ENCODE measurements at regions not wholly inside any gene's neighbourhood (a gene's known extent, or its start where the extent isn't known, plus 50 kb on each side); places are given as distances from the start of the nearest gene placed in this dataset.

DNA sequence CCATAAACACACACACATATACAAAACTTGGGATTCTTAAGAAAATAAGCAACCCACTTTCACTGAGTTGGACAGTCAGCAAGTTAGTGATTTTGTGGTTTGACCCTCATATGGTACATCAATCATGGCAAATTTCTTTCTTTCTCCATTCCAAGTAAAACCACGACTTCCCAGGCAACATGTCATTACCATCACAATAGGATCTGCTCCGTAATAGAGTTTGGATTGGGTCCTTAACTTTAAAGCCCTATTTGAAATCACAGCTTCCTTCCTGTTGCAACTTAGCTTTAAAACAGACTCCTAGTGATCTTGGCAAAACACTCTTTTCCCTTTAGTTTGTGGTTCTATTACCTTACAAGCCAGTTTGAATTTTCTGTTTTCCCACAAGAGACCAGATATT is 483.6 kb downstream of the INHBA start:
- H3K4me1 ChIP-seq (ENCODE audit: insufficient read depth, poor library complexity, severe bottlenecking), result peaks cover 25% of the 10 kb centered on the region
- H3K36me3 ChIP-seq (ENCODE audit: low read depth), result no peaks in the 10 kb centered on the region
- no peaks in the 10 kb centered on the region for H3K27me3 ChIP-seq (ENCODE audit: insufficient read depth, poor library complexity, severe bottlenecking)
- TF ChIP-seq, protein P1, sequence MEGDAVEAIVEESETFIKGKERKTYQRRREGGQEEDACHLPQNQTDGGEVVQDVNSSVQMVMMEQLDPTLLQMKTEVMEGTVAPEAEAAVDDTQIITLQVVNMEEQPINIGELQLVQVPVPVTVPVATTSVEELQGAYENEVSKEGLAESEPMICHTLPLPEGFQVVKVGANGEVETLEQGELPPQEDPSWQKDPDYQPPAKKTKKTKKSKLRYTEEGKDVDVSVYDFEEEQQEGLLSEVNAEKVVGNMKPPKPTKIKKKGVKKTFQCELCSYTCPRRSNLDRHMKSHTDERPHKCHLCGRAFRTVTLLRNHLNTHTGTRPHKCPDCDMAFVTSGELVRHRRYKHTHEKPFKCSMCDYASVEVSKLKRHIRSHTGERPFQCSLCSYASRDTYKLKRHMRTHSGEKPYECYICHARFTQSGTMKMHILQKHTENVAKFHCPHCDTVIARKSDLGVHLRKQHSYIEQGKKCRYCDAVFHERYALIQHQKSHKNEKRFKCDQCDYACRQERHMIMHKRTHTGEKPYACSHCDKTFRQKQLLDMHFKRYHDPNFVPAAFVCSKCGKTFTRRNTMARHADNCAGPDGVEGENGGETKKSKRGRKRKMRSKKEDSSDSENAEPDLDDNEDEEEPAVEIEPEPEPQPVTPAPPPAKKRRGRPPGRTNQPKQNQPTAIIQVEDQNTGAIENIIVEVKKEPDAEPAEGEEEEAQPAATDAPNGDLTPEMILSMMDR (IDR thresholded peaks at IDR 0.05; ENCODE audit: poor library complexity, severe bottlenecking), result no peak
- DNase-seq (ENCODE audit: low spot score) (no peak), ATAC-seq (ENCODE audit: low read depth) (no peak)
- H3K9me3 ChIP-seq (ENCODE audit: severe bottlenecking), result peaks cover 6% of the 10 kb centered on the region
- no peak overlapping the region for H3K4me3 ChIP-seq (ENCODE audit: severe bottlenecking)
- H3K27ac ChIP-seq (ENCODE audit: poor library complexity, severe bottlenecking), result no peak overlapping the region

DNA sequence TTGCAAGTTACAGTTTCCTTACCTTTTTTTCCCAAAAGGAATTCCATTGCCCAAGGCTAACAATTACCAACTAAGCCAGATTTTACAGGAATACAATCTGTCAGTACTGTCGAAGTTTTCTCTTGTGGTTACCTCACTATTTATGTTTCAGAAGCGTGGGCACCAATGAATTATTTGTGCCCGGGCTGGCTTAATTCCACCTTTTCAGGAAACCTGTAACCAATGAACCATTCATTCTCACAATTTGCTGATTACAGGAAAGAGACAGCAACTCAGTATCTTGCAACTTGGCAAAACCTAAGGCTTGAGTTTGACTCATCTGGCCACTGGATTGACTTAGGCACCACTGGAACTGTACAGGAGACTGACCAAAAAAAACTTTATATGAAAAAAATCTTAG is 485.6 kb downstream of the INHBA start:
- DNase-seq (ENCODE audit: low spot score), result no peak
- H3K9me3 ChIP-seq (ENCODE audit: severe bottlenecking), result no peaks in the 10 kb centered on the region
- H3K27me3 ChIP-seq (ENCODE audit: insufficient read depth, poor library complexity, severe bottlenecking), result no peaks in the 10 kb centered on the region
- ATAC-seq (ENCODE audit: low read depth), result peak; percentile 29; the same call in 1 of the 3 replicates
- TF ChIP-seq, protein P1 (IDR thresholded peaks at IDR 0.05; ENCODE audit: poor library complexity, severe bottlenecking), result no peak
- H3K27ac ChIP-seq (ENCODE audit: poor library complexity, severe bottlenecking), result no peak overlapping the region
- no peaks in the 10 kb centered on the region for H3K36me3 ChIP-seq (ENCODE audit: low read depth)
- peaks cover 7% of the 10 kb centered on the region for H3K4me1 ChIP-seq (ENCODE audit: insufficient read depth, poor library complexity, severe bottlenecking)
- no peak overlapping the region for H3K4me3 ChIP-seq (ENCODE audit: severe bottlenecking)

DNA sequence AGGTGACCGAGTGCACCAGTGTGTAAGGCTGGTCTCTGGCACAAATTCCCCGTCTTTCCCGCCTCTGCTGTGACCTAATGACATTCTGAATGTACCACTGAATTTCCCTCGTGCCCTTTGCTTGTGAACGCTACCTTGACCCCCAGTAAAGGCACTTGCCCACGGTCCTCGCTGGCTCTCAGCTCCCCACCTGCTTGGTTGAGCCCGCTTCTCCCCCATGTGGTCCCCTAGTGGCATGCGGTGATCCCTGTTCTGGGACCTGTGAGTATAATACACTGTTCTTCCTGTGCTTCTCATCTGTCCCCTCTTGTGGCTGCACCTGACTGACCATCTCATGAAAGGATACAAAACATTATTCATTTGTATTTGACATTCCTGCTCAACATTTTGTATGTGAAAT is 495.7 kb downstream of the INHBA start:
- Histone ChIP-seq H3K36me3 (ENCODE audit: low read depth) (no peaks in the 10 kb centered on the region), H3K9me3 (ENCODE audit: severe bottlenecking) (no peaks in the 10 kb centered on the region), H3K27ac (ENCODE audit: poor library complexity, severe bottlenecking) (no peak overlapping the region), H3K4me3 (ENCODE audit: severe bottlenecking) (no peak overlapping the region), H3K4me1 (ENCODE audit: insufficient read depth, poor library complexity, severe bottlenecking) (no peaks in the 10 kb centered on the region), H3K27me3 (ENCODE audit: insufficient read depth, poor library complexity, severe bottlenecking) (peaks cover 3% of the 10 kb centered on the region)
- ATAC-seq (ENCODE audit: low read depth) (no peak), DNase-seq (ENCODE audit: low spot score) (no peak)
- TF ChIP-seq, protein P1 (IDR thresholded peaks at IDR 0.05; ENCODE audit: poor library complexity, severe bottlenecking), result no peak

DNA sequence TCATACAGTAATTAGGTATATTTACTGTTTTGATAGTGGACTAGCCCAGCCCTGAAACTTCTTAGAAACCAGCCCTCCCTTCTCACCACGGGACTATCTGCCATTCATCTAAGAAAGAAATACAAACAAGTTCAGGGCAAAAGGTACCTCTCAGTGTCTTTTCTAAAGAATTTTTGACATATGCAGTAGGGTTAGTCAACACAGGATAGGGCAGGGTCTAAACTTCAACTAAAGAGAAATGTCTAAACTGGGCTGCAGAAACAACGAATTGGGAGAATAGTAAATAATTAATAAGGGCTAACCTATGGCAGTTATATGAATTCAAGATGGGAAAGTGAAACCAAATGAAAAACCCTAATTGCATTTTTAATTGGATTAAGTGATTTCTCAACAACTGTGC is 496.6 kb downstream of the INHBA start:
- no peak overlapping the region for H3K4me3 ChIP-seq (ENCODE audit: severe bottlenecking)
- no peaks in the 10 kb centered on the region for H3K4me1 ChIP-seq (ENCODE audit: insufficient read depth, poor library complexity, severe bottlenecking)
- TF ChIP-seq, protein P1 (IDR thresholded peaks at IDR 0.05; ENCODE audit: poor library complexity, severe bottlenecking), result no peak
- peaks cover 3% of the 10 kb centered on the region for H3K27me3 ChIP-seq (ENCODE audit: insufficient read depth, poor library complexity, severe bottlenecking)
- H3K9me3 ChIP-seq (ENCODE audit: severe bottlenecking), result no peaks in the 10 kb centered on the region
- no peak for DNase-seq (ENCODE audit: low spot score)
- no peaks in the 10 kb centered on the region for H3K36me3 ChIP-seq (ENCODE audit: low read depth)
- ATAC-seq (ENCODE audit: low read depth), result no peak
- H3K27ac ChIP-seq (ENCODE audit: poor library complexity, severe bottlenecking), result no peak overlapping the region

DNA sequence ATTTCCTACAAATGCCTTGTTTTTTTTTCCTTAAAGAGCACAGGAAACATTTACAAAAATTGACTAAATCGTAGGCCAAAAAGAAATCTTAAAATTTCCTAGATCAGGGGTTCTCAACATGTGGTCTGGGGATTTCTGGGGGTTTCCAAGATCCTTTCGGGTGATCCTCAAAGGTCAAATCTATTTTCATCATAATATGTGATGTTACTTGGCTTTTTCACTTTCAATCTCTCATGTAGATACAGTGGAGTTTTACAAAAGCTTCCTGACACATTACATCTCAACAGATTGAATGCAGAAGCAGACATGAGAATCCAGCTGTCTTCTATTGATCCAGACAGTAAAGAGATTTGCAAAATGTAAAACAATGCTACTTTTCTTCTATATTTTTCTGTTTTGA is 497.3 kb downstream of the INHBA start:
- TF ChIP-seq, protein P1 (IDR thresholded peaks at IDR 0.05; ENCODE audit: poor library complexity, severe bottlenecking), result no peak
- H3K9me3 ChIP-seq (ENCODE audit: severe bottlenecking), result no peaks in the 10 kb centered on the region
- H3K27me3 ChIP-seq (ENCODE audit: insufficient read depth, poor library complexity, severe bottlenecking), result peaks cover 3% of the 10 kb centered on the region
- no peaks in the 10 kb centered on the region for H3K36me3 ChIP-seq (ENCODE audit: low read depth)
- H3K27ac ChIP-seq (ENCODE audit: poor library complexity, severe bottlenecking), result no peak overlapping the region
- ATAC-seq (ENCODE audit: low read depth) (no peak), DNase-seq (ENCODE audit: low spot score) (no peak)
- no peaks in the 10 kb centered on the region for H3K4me1 ChIP-seq (ENCODE audit: insufficient read depth, poor library complexity, severe bottlenecking)
- H3K4me3 ChIP-seq (ENCODE audit: severe bottlenecking), result no peak overlapping the region
